Smooth muscle cell (in vitro differentiated cells): ENCODE measurements at regions not wholly inside any gene's neighbourhood (a gene's known extent, or its start where the extent isn't known, plus 50 kb on each side); places are given as distances from the start of the nearest gene placed in this dataset.

Experiments
- DNase-seq: peaks from one replicate; lab custom pipeline; 2025; ENCODE audit not compliant: unreplicated experiment; lab: John Stamatoyannopoulos, UW
- H2AFZ ChIP-seq: fragments of 200-600 bp; sonication (generic); 2 replicates; pipeline ENCODE4 v1.6.0; 2016; ENCODE audit warnings: antibody characterized with exemption, low read depth, mild to moderate bottlenecking
- H3F3A ChIP-seq: fragments of 200-600 bp; sonication (generic); 2 replicates; pipeline ENCODE4 v1.6.0; 2017; ENCODE audit warnings: antibody characterized with exemption, low read depth
- H3K27ac ChIP-seq: fragments of 200-600 bp; sonication (generic); 2 replicates; pipeline ENCODE4 v1.5.1; 2016; ENCODE audit warnings: low read depth, mild to moderate bottlenecking
- H3K27me3 ChIP-seq: fragments of 200-600 bp; sonication (generic); 2 replicates; pipeline ENCODE4 v1.6.1; 2016; ENCODE audit warnings: low read depth, mild to moderate bottlenecking
- H3K36me3 ChIP-seq: fragments of 200-600 bp; sonication (generic); 2 replicates; pipeline ENCODE4 v1.5.1; 2016; ENCODE audit warnings: low read depth
- H3K4me1 ChIP-seq: fragments of 200-600 bp; sonication (generic); 2 replicates; pipeline ENCODE4 v1.5.1; 2016; ENCODE audit warnings: low read depth
- H3K4me2 ChIP-seq: fragments of 200-600 bp; sonication (generic); 2 replicates; pipeline ENCODE4 v1.6.0; 2016; ENCODE audit warnings: mild to moderate bottlenecking
- H3K4me3 ChIP-seq: fragments of 200-600 bp; sonication (generic); 2 replicates; pipeline ENCODE4 v1.5.1; 2016; ENCODE audit warnings: mild to moderate bottlenecking
- H3K79me2 ChIP-seq: fragments of 200-600 bp; sonication (generic); 2 replicates; pipeline ENCODE4 v1.6.0; 2016; ENCODE audit warnings: low read depth, mild to moderate bottlenecking
- H3K9ac ChIP-seq: fragments of 200-600 bp; sonication (generic); 2 replicates; pipeline ENCODE4 v1.6.0; 2016; ENCODE audit warnings: low read depth
- H3K9me3 ChIP-seq: fragments of 200-600 bp; sonication (generic); replicated peaks from 2 replicates; pipeline ENCODE4 v1.5.1; 2016; ENCODE audit warnings: low read depth
- H4K20me1 ChIP-seq: fragments of 200-600 bp; sonication (generic); 2 replicates; pipeline ENCODE4 v1.6.0; 2016; ENCODE audit warnings: low read depth
- WGBS: methylation state at CpG from one replicate; pipeline ENCODE4 v1.1.7; 2016; ENCODE audit warnings: low lambda C conversion rate; 5-methylcytosine and 5-hydroxymethylcytosine counted together
- TF ChIP-seq, protein P1 (sequence below): fragments of 200-600 bp; sonication (generic); IDR thresholded peaks from 2 replicates; pipeline ENCODE4 v1.5.1; 2017; ENCODE audit warnings: borderline replicate concordance, mild to moderate bottlenecking, antibody characterized with exemption; ENCODE audit not compliant: insufficient read depth, poor library complexity, severe bottlenecking

- H3K36me3 ChIP-seq, result no peaks in the 10 kb centered on the region
- DNase-seq, result no peak
- no peaks in the 10 kb centered on the region for H3K27me3 ChIP-seq
- no peaks in the 10 kb centered on the region for H3K9me3 ChIP-seq
- no peaks in the 10 kb centered on the region for H4K20me1 ChIP-seq
- H3K4me3 ChIP-seq, result no peak overlapping the region
- TF ChIP-seq, protein P1, sequence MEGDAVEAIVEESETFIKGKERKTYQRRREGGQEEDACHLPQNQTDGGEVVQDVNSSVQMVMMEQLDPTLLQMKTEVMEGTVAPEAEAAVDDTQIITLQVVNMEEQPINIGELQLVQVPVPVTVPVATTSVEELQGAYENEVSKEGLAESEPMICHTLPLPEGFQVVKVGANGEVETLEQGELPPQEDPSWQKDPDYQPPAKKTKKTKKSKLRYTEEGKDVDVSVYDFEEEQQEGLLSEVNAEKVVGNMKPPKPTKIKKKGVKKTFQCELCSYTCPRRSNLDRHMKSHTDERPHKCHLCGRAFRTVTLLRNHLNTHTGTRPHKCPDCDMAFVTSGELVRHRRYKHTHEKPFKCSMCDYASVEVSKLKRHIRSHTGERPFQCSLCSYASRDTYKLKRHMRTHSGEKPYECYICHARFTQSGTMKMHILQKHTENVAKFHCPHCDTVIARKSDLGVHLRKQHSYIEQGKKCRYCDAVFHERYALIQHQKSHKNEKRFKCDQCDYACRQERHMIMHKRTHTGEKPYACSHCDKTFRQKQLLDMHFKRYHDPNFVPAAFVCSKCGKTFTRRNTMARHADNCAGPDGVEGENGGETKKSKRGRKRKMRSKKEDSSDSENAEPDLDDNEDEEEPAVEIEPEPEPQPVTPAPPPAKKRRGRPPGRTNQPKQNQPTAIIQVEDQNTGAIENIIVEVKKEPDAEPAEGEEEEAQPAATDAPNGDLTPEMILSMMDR, result no peak
- no peaks in the 10 kb centered on the region for H3K79me2 ChIP-seq
- H3K9ac ChIP-seq, result no peak overlapping the region
- H3K4me1 ChIP-seq, result no peaks in the 10 kb centered on the region
- no peak overlapping the region for H3K4me2 ChIP-seq
- H3K27ac ChIP-seq, result no peak overlapping the region
- H2AFZ ChIP-seq, result no peak overlapping the region
- H3F3A ChIP-seq, result no peaks in the 10 kb centered on the region
- 94% methylated on average over 2 of the region's 2 CpGs for WGBS
These were observed 128.5 kb downstream of the ALG10B start for GRCh38 chr12:38445040-38445439.

- Histone ChIP-seq H3K4me1 (no peaks in the 10 kb centered on the region), H3K9me3 (no peaks in the 10 kb centered on the region), H3K79me2 (no peaks in the 10 kb centered on the region), H3K9ac (no peak overlapping the region), H3K4me2 (peak overlapping the region; percentile 39), H2AFZ (no peak overlapping the region), H3K27me3 (no peaks in the 10 kb centered on the region), H3K4me3 (no peak overlapping the region), H3K36me3 (no peaks in the 10 kb centered on the region), H3F3A (no peaks in the 10 kb centered on the region), H3K27ac (no peak overlapping the region), H4K20me1 (no peaks in the 10 kb centered on the region)
- TF ChIP-seq, protein P1, result no peak
- WGBS, result 58% methylated on average over 2 of the region's 2 CpGs
- no peak for DNase-seq
These were observed 132.4 kb downstream of the ALG10B start for GRCh38 chr12:38448991-38449390.

- no peaks in the 10 kb centered on the region for H3K27me3 ChIP-seq
- 81% methylated on average over 2 of the region's 2 CpGs for WGBS
- no peak overlapping the region for H3K4me3 ChIP-seq
- no peaks in the 10 kb centered on the region for H3K36me3 ChIP-seq
- no peaks in the 10 kb centered on the region for H3K4me1 ChIP-seq
- H3K27ac ChIP-seq, result no peak overlapping the region
- H3K9ac ChIP-seq, result no peak overlapping the region
- H3K9me3 ChIP-seq, result no peaks in the 10 kb centered on the region
- no peak overlapping the region for H2AFZ ChIP-seq
- H3K4me2 ChIP-seq, result no peak overlapping the region
- DNase-seq, result no peak
- H4K20me1 ChIP-seq, result no peaks in the 10 kb centered on the region
- TF ChIP-seq, protein P1, result no peak
- H3K79me2 ChIP-seq, result no peaks in the 10 kb centered on the region
- no peaks in the 10 kb centered on the region for H3F3A ChIP-seq
These were observed 140.1 kb downstream of the ALG10B start for GRCh38 chr12:38456537-38457120.

GRCh38 chr12:38465020-38465419 is 148.4 kb downstream of the ALG10B start:
- Histone ChIP-seq H3K36me3 (no peaks in the 10 kb centered on the region), H3K4me3 (no peak overlapping the region), H3K27me3 (no peaks in the 10 kb centered on the region), H3K4me1 (no peaks in the 10 kb centered on the region), H3K9ac (no peak overlapping the region), H3K9me3 (no peaks in the 10 kb centered on the region), H3K4me2 (no peak overlapping the region), H2AFZ (no peak overlapping the region), H3F3A (no peaks in the 10 kb centered on the region), H4K20me1 (no peaks in the 10 kb centered on the region), H3K79me2 (no peaks in the 10 kb centered on the region), H3K27ac (no peak overlapping the region)
- TF ChIP-seq, protein P1, result no peak
- WGBS, result 96% methylated on average over 5 of the region's 5 CpGs
- no peak for DNase-seq
